Naive B cell (primary cell): ENCODE measurements at regions not wholly inside any gene's neighbourhood (a gene's known extent, or its start where the extent isn't known, plus 50 kb on each side); places are given as distances from the start of the nearest gene placed in this dataset.
"Not testable (repeated sequence)": the region's sequence is repeated elsewhere in the genome, so short reads cannot be mapped to it uniquely, and the experiment has no call there.

Source experiments
- ATAC-seq, 2 donors: fragments of 150-1000 bp; cut with Tn5 transposase; 2 replicates each; pipeline ENCODE4 v1.10.0; 2021; ENCODE audit warnings: low read depth in 2 of 2, mild to moderate bottlenecking in 2 of 2, moderate library complexity in 2 of 2
- DNase-seq: peaks from one replicate; pipeline ENCODE4 v3.0.0; 2022
- H3K27ac Mint-ChIP-seq, 6 donors: one replicate each; pipeline ENCODE4 v1.8.0; 2020 to 2022; ENCODE audit warnings: mild to moderate bottlenecking in 6 of 6, mixed read lengths in 6 of 6, moderate library complexity in 5 of 6, inconsistent platforms in 2 of 6
- H3K27me3 Mint-ChIP-seq, 3 donors: one replicate each; pipeline ENCODE4 v1.8.0; 2021 to 2022; ENCODE audit warnings: mixed read lengths in 3 of 3, mild to moderate bottlenecking in 1 of 3
- H3K36me3 Mint-ChIP-seq, 2 donors: one replicate each; pipeline ENCODE4 v1.8.0; 2020 to 2022; ENCODE audit warnings: mixed read lengths in 2 of 2, inconsistent platforms in 1 of 2, mild to moderate bottlenecking in 1 of 2
- H3K4me1 Mint-ChIP-seq, 3 donors: one replicate each; pipeline ENCODE4 v1.8.0; 2020 to 2022; ENCODE audit warnings: mixed read lengths in 3 of 3, inconsistent platforms in 1 of 3, mild to moderate bottlenecking in 1 of 3, moderate library complexity in 1 of 3
- H3K4me3 Mint-ChIP-seq, 8 donors: one replicate each; pipeline ENCODE4 v1.8.0; 2020 to 2022; ENCODE audit warnings: mild to moderate bottlenecking in 8 of 8, mixed read lengths in 8 of 8, moderate library complexity in 8 of 8, inconsistent platforms in 2 of 8
- H3K9me3 Mint-ChIP-seq, 7 donors: one replicate each; pipeline ENCODE4 v1.8.0; 2020 to 2022; ENCODE audit warnings: mixed read lengths in 7 of 7, mild to moderate bottlenecking in 5 of 7, inconsistent platforms in 2 of 7, moderate library complexity in 1 of 7

- no peak for ATAC-seq
- no peak for DNase-seq
- no peaks in the 10 kb centered on the region for H3K27me3 Mint-ChIP-seq
- peaks cover 0 to 12% (median 0%) of the 10 kb centered on the region in 7 donors for H3K9me3 Mint-ChIP-seq
- no peak overlapping the region for H3K4me3 Mint-ChIP-seq
- H3K27ac Mint-ChIP-seq = no peak overlapping the region
- H3K36me3 Mint-ChIP-seq = no peaks in the 10 kb centered on the region
- no peaks in the 10 kb centered on the region for H3K4me1 Mint-ChIP-seq
These were observed 1328.7 kb upstream of the NXPH2 start for GRCh38 chr2:140108706-140109475.

GRCh38 chr2:140091926-140092325 is 1311.7 kb upstream of the NXPH2 start:
- ATAC-seq (no peak), DNase-seq (no peak)
- Mint-ChIP-seq H3K27me3 (no peaks in the 10 kb centered on the region), H3K9me3 (peaks cover 0 to 3% (median 0%) of the 10 kb centered on the region in 7 donors), H3K27ac (no peak overlapping the region), H3K4me1 (no peaks in the 10 kb centered on the region), H3K36me3 (no peaks in the 10 kb centered on the region), H3K4me3 (no peak overlapping the region)

- no peaks in the 10 kb centered on the region for H3K4me1 Mint-ChIP-seq
- no peaks in the 10 kb centered on the region for H3K27me3 Mint-ChIP-seq
- ATAC-seq (no peak), DNase-seq (no peak)
- no peak overlapping the region for H3K4me3 Mint-ChIP-seq
- H3K9me3 Mint-ChIP-seq = peaks cover 0 to 3% (median 0%) of the 10 kb centered on the region in 7 donors
- H3K36me3 Mint-ChIP-seq = no peaks in the 10 kb centered on the region
- H3K27ac Mint-ChIP-seq = no peak overlapping the region
These were observed 1306.8 kb upstream of the NXPH2 start for GRCh38 chr2:140086964-140087363.

GRCh38 chr2:140085674-140086073 is 1305.5 kb upstream of the NXPH2 start:
- no peaks in the 10 kb centered on the region for H3K27me3 Mint-ChIP-seq
- ATAC-seq (no peak), DNase-seq (no peak)
- no peak overlapping the region for H3K4me3 Mint-ChIP-seq
- H3K27ac Mint-ChIP-seq = no peak overlapping the region
- peaks cover 0 to 3% (median 0%) of the 10 kb centered on the region in 7 donors for H3K9me3 Mint-ChIP-seq
- H3K36me3 Mint-ChIP-seq = no peaks in the 10 kb centered on the region
- no peaks in the 10 kb centered on the region for H3K4me1 Mint-ChIP-seq

- no peak for ATAC-seq
- Mint-ChIP-seq H3K36me3 (no peaks in the 10 kb centered on the region), H3K27ac (no peak overlapping the region), H3K9me3 (peaks cover 0 to 9% (median 1%) of the 10 kb centered on the region in 7 donors), H3K27me3 (no peaks in the 10 kb centered on the region), H3K4me3 (no peak overlapping the region), H3K4me1 (no peaks in the 10 kb centered on the region)
- DNase-seq = no peak
These were observed 1298.8 kb upstream of the NXPH2 start for GRCh38 chr2:140079038-140079437.

GRCh38 chr2:140076164-140076563 is 1296.0 kb upstream of the NXPH2 start:
- no peak overlapping the region for H3K4me3 Mint-ChIP-seq
- H3K27ac Mint-ChIP-seq = no peak overlapping the region
- H3K4me1 Mint-ChIP-seq = no peaks in the 10 kb centered on the region
- no peaks in the 10 kb centered on the region for H3K36me3 Mint-ChIP-seq
- ATAC-seq = no peak
- H3K27me3 Mint-ChIP-seq = no peaks in the 10 kb centered on the region
- DNase-seq = no peak
- peaks cover 0 to 13% (median 3%) of the 10 kb centered on the region in 7 donors for H3K9me3 Mint-ChIP-seq

- H3K4me1 Mint-ChIP-seq, H3K27me3 Mint-ChIP-seq, DNase-seq, ATAC-seq, H3K4me3 Mint-ChIP-seq, H3K27ac Mint-ChIP-seq, H3K36me3 Mint-ChIP-seq: not testable (repeated sequence)
- H3K9me3 Mint-ChIP-seq = peaks cover 0 to 13% (median 3%) of the 10 kb centered on the region in 7 donors
These were observed 1293.6 kb upstream of the NXPH2 start for GRCh38 chr2:140073763-140074162.

GRCh38 chr2:140067661-140068060 is 1287.5 kb upstream of the NXPH2 start:
- peaks cover 0 to 4% (median 0%) of the 10 kb centered on the region in 7 donors for H3K9me3 Mint-ChIP-seq
- H3K36me3 Mint-ChIP-seq = no peaks in the 10 kb centered on the region
- H3K4me3 Mint-ChIP-seq = no peak overlapping the region
- no peaks in the 10 kb centered on the region for H3K27me3 Mint-ChIP-seq
- no peak for ATAC-seq
- H3K27ac Mint-ChIP-seq = no peak overlapping the region
- DNase-seq = no peak
- H3K4me1 Mint-ChIP-seq = no peaks in the 10 kb centered on the region

- H3K9me3 Mint-ChIP-seq = peaks cover 0 to 5% (median 0%) of the 10 kb centered on the region in 7 donors
- no peaks in the 10 kb centered on the region for H3K36me3 Mint-ChIP-seq
- H3K4me1 Mint-ChIP-seq = no peaks in the 10 kb centered on the region
- H3K27me3 Mint-ChIP-seq = no peaks in the 10 kb centered on the region
- no peak overlapping the region for H3K4me3 Mint-ChIP-seq
- no peak for DNase-seq
- no peak overlapping the region for H3K27ac Mint-ChIP-seq
- no peak for ATAC-seq
These were observed 1284.1 kb upstream of the NXPH2 start for GRCh38 chr2:140064243-140064642.

- no peaks in the 10 kb centered on the region for H3K36me3 Mint-ChIP-seq
- H3K4me1 Mint-ChIP-seq = no peaks in the 10 kb centered on the region
- DNase-seq (no peak), ATAC-seq (no peak)
- H3K27me3 Mint-ChIP-seq = no peaks in the 10 kb centered on the region
- no peak overlapping the region for H3K27ac Mint-ChIP-seq
- H3K4me3 Mint-ChIP-seq = no peak overlapping the region
- peaks cover 0 to 5% (median 0%) of the 10 kb centered on the region in 7 donors for H3K9me3 Mint-ChIP-seq
These were observed 1283.2 kb upstream of the NXPH2 start for GRCh38 chr2:140063356-140063755.

- Mint-ChIP-seq H3K4me1 (no peaks in the 10 kb centered on the region), H3K27ac (no peak overlapping the region), H3K9me3 (peaks cover 0 to 5% (median 0%) of the 10 kb centered on the region in 7 donors), H3K4me3 (no peak overlapping the region), H3K27me3 (no peaks in the 10 kb centered on the region), H3K36me3 (no peaks in the 10 kb centered on the region)
- no peak for ATAC-seq
- DNase-seq = no peak
These were observed 1281.0 kb upstream of the NXPH2 start for GRCh38 chr2:140061240-140061639.

GRCh38 chr2:140057928-140058327 is 1277.7 kb upstream of the NXPH2 start:
- H3K4me1 Mint-ChIP-seq = no peaks in the 10 kb centered on the region
- no peak overlapping the region for H3K4me3 Mint-ChIP-seq
- peaks cover 0 to 5% (median 0%) of the 10 kb centered on the region in 7 donors for H3K9me3 Mint-ChIP-seq
- no peaks in the 10 kb centered on the region for H3K36me3 Mint-ChIP-seq
- no peak for DNase-seq
- no peaks in the 10 kb centered on the region for H3K27me3 Mint-ChIP-seq
- H3K27ac Mint-ChIP-seq = no peak overlapping the region
- ATAC-seq = no peak

- no peaks in the 10 kb centered on the region for H3K36me3 Mint-ChIP-seq
- no peak overlapping the region for H3K27ac Mint-ChIP-seq
- H3K4me3 Mint-ChIP-seq = no peak overlapping the region
- ATAC-seq (no peak), DNase-seq (no peak)
- no peaks in the 10 kb centered on the region for H3K27me3 Mint-ChIP-seq
- H3K9me3 Mint-ChIP-seq = peaks cover 2 to 21% (median 14%) of the 10 kb centered on the region in 7 donors
- no peaks in the 10 kb centered on the region for H3K4me1 Mint-ChIP-seq
These were observed 1261.6 kb upstream of the NXPH2 start for GRCh38 chr2:140041811-140042210.

- H3K36me3 Mint-ChIP-seq = no peaks in the 10 kb centered on the region
- H3K4me3 Mint-ChIP-seq = no peak overlapping the region
- H3K4me1 Mint-ChIP-seq = no peaks in the 10 kb centered on the region
- no peak overlapping the region for H3K27ac Mint-ChIP-seq
- ATAC-seq = no peak
- H3K9me3 Mint-ChIP-seq = peaks cover 2 to 23% (median 14%) of the 10 kb centered on the region in 7 donors
- no peak for DNase-seq
- no peaks in the 10 kb centered on the region for H3K27me3 Mint-ChIP-seq
These were observed 1261.0 kb upstream of the NXPH2 start for GRCh38 chr2:140041239-140041638.
